Thyroid gland (tissue), 4 donors: ENCODE measurements at regions not wholly inside any gene's neighbourhood (a gene's known extent, or its start where the extent isn't known, plus 50 kb on each side); places are given as distances from the start of the nearest gene placed in this dataset.

Experiments
- POLR2A ChIP-seq, 2 donors: fragments of 450-650 bp; IDR thresholded peaks; one replicate each; pipeline ENCODE4 v1.6.1; 2017; ENCODE audit warnings: antibody characterized with exemption in 2 of 2, mild to moderate bottlenecking in 2 of 2, moderate library complexity in 1 of 2
- TF ChIP-seq, protein P1 (sequence below), 6 experiments: fragments of 200-600 bp in 3 of 6; fragments of 450-650 bp in 3 of 6; sonication (generic) in 3 of 6; IDR thresholded peaks; one replicate each; pipeline ENCODE4 v1.5.1; 2016 to 2019; ENCODE audit warnings: antibody characterized with exemption in 6 of 6, mild to moderate bottlenecking in 2 of 6, inconsistent platforms in 1 of 6, moderate library complexity in 1 of 6

DNA sequence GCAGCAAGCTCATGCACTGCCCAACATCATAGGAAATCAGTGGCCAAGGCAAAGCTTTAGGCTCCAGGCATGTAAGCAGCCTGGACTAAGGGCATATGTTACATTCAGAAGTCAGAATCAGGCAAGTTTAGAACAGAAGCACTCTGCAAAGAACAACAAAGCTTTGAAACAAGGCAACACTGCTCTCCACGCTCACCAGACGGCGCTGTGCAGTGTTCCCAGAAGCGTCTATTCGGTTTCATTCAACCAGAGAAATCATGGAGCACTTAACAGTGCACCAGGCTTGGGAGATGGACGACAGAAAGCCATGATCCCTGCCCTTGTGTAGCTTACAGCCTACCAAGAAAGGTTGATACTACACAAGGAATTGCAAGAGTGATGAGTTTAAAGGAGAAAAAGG, 555.8 kb downstream of the BUD13 start:
- TF ChIP-seq POLR2A (IDR thresholded peaks at IDR 0.05) = no peak
- TF ChIP-seq, protein P1, sequence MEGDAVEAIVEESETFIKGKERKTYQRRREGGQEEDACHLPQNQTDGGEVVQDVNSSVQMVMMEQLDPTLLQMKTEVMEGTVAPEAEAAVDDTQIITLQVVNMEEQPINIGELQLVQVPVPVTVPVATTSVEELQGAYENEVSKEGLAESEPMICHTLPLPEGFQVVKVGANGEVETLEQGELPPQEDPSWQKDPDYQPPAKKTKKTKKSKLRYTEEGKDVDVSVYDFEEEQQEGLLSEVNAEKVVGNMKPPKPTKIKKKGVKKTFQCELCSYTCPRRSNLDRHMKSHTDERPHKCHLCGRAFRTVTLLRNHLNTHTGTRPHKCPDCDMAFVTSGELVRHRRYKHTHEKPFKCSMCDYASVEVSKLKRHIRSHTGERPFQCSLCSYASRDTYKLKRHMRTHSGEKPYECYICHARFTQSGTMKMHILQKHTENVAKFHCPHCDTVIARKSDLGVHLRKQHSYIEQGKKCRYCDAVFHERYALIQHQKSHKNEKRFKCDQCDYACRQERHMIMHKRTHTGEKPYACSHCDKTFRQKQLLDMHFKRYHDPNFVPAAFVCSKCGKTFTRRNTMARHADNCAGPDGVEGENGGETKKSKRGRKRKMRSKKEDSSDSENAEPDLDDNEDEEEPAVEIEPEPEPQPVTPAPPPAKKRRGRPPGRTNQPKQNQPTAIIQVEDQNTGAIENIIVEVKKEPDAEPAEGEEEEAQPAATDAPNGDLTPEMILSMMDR (IDR thresholded peaks at IDR 0.05) = peak; percentile 7 to 47 (median 27)
